ENCODE measurements at regions not wholly inside any gene's neighbourhood (a gene's known extent, or its start where the extent isn't known, plus 50 kb on each side); places are given as distances from the start of the nearest gene placed in this dataset.

GRCh38 chr16:85332175-85332574 is 219.9 kb upstream of the CIBAR2 start:
- H3K36me3 ChIP-seq (ENCODE audit: control insufficient read depth, insufficient read depth, low read length) = no peaks in the 10 kb centered on the region
- no peak for TF ChIP-seq CTCF (IDR thresholded peaks at IDR 0.05; ENCODE audit: insufficient read depth, low read length, poor library complexity, severe bottlenecking)
- H3K27me3 ChIP-seq (ENCODE audit: control insufficient read depth, insufficient read depth, low read length) = peaks cover 23% of the 10 kb centered on the region
- H3K4me3 ChIP-seq (ENCODE audit: low read depth, low read length) = no peak overlapping the region
- DNase-seq (ENCODE audit: low read depth) = no peak

GRCh38 chr16:85333337-85333736 is 221.1 kb upstream of the CIBAR2 start:
- Histone ChIP-seq H3K27me3 (ENCODE audit: control insufficient read depth, insufficient read depth, low read length) (peaks cover 16% of the 10 kb centered on the region), H3K36me3 (ENCODE audit: control insufficient read depth, insufficient read depth, low read length) (no peaks in the 10 kb centered on the region), H3K4me3 (ENCODE audit: low read depth, low read length) (no peak overlapping the region)
- no peak for TF ChIP-seq CTCF (IDR thresholded peaks at IDR 0.05; ENCODE audit: insufficient read depth, low read length, poor library complexity, severe bottlenecking)
- DNase-seq (ENCODE audit: low read depth) = no peak

- no peak for TF ChIP-seq CTCF (IDR thresholded peaks at IDR 0.05; ENCODE audit: insufficient read depth, low read length, poor library complexity, severe bottlenecking)
- no peak for DNase-seq (ENCODE audit: low read depth)
- Histone ChIP-seq H3K4me3 (ENCODE audit: low read depth, low read length) (no peak overlapping the region), H3K27me3 (ENCODE audit: control insufficient read depth, insufficient read depth, low read length) (peaks cover 16% of the 10 kb centered on the region), H3K36me3 (ENCODE audit: control insufficient read depth, insufficient read depth, low read length) (no peaks in the 10 kb centered on the region)
Measured at GRCh38 chr16:85333744-85334640, 221.7 kb upstream of the CIBAR2 start.

- Histone ChIP-seq H3K4me3 (ENCODE audit: low read depth, low read length) (no peak overlapping the region), H3K27me3 (ENCODE audit: control insufficient read depth, insufficient read depth, low read length) (peaks cover 13% of the 10 kb centered on the region), H3K36me3 (ENCODE audit: control insufficient read depth, insufficient read depth, low read length) (no peaks in the 10 kb centered on the region)
- no peak for DNase-seq (ENCODE audit: low read depth)
- no peak for TF ChIP-seq CTCF (IDR thresholded peaks at IDR 0.05; ENCODE audit: insufficient read depth, low read length, poor library complexity, severe bottlenecking)
Measured at GRCh38 chr16:85334718-85335583, 222.7 kb upstream of the CIBAR2 start.

GRCh38 chr16:85335584-85336491 is 223.6 kb upstream of the CIBAR2 start:
- no peak for DNase-seq (ENCODE audit: low read depth)
- Histone ChIP-seq H3K4me3 (ENCODE audit: low read depth, low read length) (no peak overlapping the region), H3K27me3 (ENCODE audit: control insufficient read depth, insufficient read depth, low read length) (peaks cover 7% of the 10 kb centered on the region), H3K36me3 (ENCODE audit: control insufficient read depth, insufficient read depth, low read length) (no peaks in the 10 kb centered on the region)
- TF ChIP-seq CTCF (IDR thresholded peaks at IDR 0.05; ENCODE audit: insufficient read depth, low read length, poor library complexity, severe bottlenecking) = no peak

Measured in kidney epithelial cell (primary cell).